GM12878 (cell line): ENCODE measurements at regions not wholly inside any gene's neighbourhood (a gene's known extent, or its start where the extent isn't known, plus 50 kb on each side); places are given as distances from the start of the nearest gene placed in this dataset.

Experiments
- ESRRA ChIP-seq: IDR thresholded peaks from 2 replicates; pipeline ENCODE4 v1.6.1; 2012; ENCODE audit warnings: mild to moderate bottlenecking, low read length, improper control_type of control experiment
- EZH2 ChIP-seq: IDR thresholded peaks from 2 replicates; pipeline ENCODE4 v1.6.1; 2012; ENCODE audit warnings: low read depth, mild to moderate bottlenecking, control low read depth, inconsistent platforms, low read length, borderline replicate concordance; ENCODE audit not compliant: control insufficient read depth
- NFYA ChIP-seq: IDR thresholded peaks from 2 replicates; pipeline ENCODE4 v1.6.1; 2011; ENCODE audit warnings: low read depth, mild to moderate bottlenecking, low read length, improper control_type of control experiment, borderline replicate concordance
- SUPT20H ChIP-seq: IDR thresholded peaks from 2 replicates; pipeline ENCODE4 v1.6.1; 2011; ENCODE audit warnings: low read depth, mild to moderate bottlenecking, low read length, moderate library complexity, borderline replicate concordance; ENCODE audit not compliant: control insufficient read depth
- TAF1 ChIP-seq: IDR thresholded peaks from 2 replicates; pipeline ENCODE4 v1.6.1; 2011; ENCODE audit warnings: mild to moderate bottlenecking, low read depth, low read length, borderline replicate concordance
- ZNF274 ChIP-seq: IDR thresholded peaks from one replicate; pipeline ENCODE4 v1.8.0; 2011; ENCODE audit not compliant: insufficient read length, insufficient read depth
- ZSCAN29 ChIP-seq: fragments of 450-650 bp; IDR thresholded peaks from 2 replicates; pipeline ENCODE4 v1.6.1; 2017; ENCODE audit warnings: mild to moderate bottlenecking, moderate library complexity
- TF ChIP-seq, protein P1 (sequence below): IDR thresholded peaks from 2 replicates; pipeline ENCODE4 v1.6.1; 2012; ENCODE audit warnings: mild to moderate bottlenecking, low read depth, low read length

- TF ChIP-seq ZSCAN29 (no peak), NFYA (no peak), ESRRA (no peak), SUPT20H (no peak), ZNF274 (no peak), EZH2 (no peak), TAF1 (no peak)
- TF ChIP-seq, protein P1, sequence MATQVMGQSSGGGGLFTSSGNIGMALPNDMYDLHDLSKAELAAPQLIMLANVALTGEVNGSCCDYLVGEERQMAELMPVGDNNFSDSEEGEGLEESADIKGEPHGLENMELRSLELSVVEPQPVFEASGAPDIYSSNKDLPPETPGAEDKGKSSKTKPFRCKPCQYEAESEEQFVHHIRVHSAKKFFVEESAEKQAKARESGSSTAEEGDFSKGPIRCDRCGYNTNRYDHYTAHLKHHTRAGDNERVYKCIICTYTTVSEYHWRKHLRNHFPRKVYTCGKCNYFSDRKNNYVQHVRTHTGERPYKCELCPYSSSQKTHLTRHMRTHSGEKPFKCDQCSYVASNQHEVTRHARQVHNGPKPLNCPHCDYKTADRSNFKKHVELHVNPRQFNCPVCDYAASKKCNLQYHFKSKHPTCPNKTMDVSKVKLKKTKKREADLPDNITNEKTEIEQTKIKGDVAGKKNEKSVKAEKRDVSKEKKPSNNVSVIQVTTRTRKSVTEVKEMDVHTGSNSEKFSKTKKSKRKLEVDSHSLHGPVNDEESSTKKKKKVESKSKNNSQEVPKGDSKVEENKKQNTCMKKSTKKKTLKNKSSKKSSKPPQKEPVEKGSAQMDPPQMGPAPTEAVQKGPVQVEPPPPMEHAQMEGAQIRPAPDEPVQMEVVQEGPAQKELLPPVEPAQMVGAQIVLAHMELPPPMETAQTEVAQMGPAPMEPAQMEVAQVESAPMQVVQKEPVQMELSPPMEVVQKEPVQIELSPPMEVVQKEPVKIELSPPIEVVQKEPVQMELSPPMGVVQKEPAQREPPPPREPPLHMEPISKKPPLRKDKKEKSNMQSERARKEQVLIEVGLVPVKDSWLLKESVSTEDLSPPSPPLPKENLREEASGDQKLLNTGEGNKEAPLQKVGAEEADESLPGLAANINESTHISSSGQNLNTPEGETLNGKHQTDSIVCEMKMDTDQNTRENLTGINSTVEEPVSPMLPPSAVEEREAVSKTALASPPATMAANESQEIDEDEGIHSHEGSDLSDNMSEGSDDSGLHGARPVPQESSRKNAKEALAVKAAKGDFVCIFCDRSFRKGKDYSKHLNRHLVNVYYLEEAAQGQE = no peak
Measured at GRCh38 chr20:52084727-52085126, 106.9 kb downstream of the ZFP64 start.
